Fibroblast of skin of back (primary cell): ENCODE measurements at regions not wholly inside any gene's neighbourhood (a gene's known extent, or its start where the extent isn't known, plus 50 kb on each side); places are given as distances from the start of the nearest gene placed in this dataset.

Experiments used
- DNase-seq: peaks from one replicate; pipeline ENCODE4 v3.0.0-alpha.2; 2013

GRCh38 chr11:17157761-17158160 lies 50.0 kb downstream of the PIK3C2A start:
- DNase-seq = no peak

DNA sequence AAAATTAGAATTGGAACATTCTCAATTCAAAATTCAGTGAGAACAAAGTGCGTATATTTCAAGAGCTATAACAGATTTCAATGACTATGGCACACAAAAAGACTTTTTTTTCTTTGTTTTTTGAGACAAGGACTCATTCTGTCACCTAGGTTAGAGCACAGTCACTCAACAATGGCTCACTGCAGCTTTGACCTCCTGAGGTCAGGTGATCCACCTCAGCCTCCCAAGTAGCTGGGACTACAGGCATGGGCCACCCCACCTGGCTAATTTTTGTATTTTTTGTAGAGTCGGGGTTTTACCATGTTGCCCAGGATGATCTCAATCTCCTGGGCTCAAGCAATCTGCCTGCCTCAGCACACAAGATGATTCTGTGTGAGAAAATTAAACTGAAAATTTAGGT lies 51.5 kb downstream of the PIK3C2A start:
- no peak for DNase-seq

- no peak for DNase-seq
Measured at GRCh38 chr11:17154409-17155159, 53.2 kb downstream of the PIK3C2A start.

DNA sequence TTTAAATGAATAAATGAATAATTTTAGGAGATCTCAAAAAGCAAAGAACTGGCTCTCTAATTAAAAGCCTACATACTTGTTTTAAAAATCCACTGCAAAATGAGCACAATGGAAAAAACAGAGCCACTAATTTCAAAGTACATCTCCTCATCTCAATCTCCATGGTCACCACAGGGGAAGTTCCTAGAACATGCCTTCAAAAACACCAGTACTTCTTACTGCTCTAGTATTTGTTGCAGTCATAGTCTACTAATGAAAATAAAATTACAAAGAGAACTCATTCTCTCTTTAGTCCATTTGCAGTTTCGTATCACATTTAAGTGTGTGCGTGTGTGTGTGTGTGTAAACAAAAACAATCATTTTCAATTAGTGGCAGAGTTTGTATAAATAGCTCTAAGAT lies 54.0 kb downstream of the PIK3C2A start:
- DNase-seq = no peak

GRCh38 chr11:17152306-17152705 lies 55.5 kb downstream of the PIK3C2A start:
- no peak for DNase-seq

- DNase-seq = no peak
Measured at GRCh38 chr11:17150521-17150920, 57.3 kb downstream of the PIK3C2A start.

- peak; percentile 2 for DNase-seq
Measured at GRCh38 chr11:17148536-17148935, 59.2 kb downstream of the PIK3C2A start.

GRCh38 chr11:17145972-17146371 lies 61.8 kb downstream of the PIK3C2A start:
- DNase-seq = peak; percentile 1

DNA sequence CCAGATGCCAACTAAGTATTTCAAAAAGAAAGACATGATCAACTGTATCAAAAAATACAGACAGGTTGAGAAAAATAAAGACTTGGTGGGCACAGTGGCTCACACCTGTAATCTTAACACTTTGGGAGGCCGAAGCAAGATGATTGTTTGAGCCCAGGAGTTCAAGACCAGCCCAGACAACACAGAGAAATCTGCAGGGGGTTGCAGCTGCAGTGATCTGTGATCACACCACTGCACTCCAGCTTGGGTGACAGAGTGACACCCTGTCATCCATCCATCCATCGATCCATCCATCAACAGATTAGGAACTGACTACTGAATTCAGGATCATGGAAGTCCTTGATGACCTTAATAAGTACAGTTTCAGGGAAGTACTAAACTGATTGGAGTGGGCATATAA lies 65.0 kb upstream of the RPS13 start:
- no peak for DNase-seq

- DNase-seq = no peak
Measured at GRCh38 chr11:17141156-17141555, 63.7 kb upstream of the RPS13 start.

DNA sequence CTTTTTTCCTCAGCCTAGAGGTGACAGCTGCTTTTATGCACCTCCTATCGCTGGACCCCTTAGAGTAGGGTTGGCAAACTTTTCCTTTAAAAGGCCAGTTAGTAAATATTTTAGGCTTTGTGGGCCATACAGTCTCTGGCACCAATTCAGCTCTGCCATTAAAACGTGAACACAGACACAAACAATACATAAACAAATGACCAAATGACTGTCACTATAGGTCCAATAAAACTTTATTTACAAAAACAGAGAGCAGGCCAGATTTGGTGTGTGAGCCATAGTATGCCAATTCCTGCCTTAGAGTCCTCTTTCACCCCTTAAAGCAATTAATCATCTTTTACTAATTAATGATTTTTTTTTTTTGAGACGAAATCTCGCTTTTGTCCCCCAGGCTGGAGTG lies 61.1 kb upstream of the RPS13 start:
- no peak for DNase-seq

DNA sequence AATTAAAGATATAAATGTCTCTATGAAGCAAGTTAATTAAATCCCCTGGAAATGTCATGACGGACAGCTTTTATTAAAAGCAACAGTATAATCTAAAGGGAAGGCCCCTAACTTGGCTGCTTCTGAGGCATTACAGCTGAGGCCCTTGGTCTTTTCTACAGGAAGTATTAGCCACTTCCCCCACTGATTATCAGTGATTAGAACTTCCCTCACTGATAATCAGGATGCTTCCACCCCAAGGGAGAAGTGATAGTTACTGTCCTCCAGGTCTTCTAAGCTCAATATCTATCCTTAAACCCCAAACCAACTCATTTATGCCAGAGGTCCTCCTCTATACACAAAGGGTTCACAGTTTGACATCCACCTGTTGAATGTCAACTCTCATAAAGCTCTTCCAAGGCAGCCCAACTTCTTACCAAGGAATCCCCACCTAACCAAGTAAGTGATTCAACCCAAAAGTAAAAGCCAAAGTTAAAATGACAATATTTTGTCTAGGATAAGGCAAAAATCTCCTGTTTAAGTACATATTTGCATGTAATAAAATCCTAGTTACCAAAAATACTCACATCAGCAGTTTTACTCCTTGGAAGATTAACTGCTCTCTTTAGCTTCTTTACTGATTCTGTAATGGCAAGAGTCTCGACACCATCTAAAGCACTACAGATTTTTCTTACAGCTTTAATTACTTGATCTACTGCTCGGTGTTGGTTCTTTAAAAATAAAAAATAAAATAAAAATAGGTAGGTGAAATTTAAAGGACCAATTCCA lies 58.6 kb upstream of the RPS13 start:
- no peak for DNase-seq

- DNase-seq = no peak
Measured at GRCh38 chr11:17132654-17133053, 55.2 kb upstream of the RPS13 start.

DNA sequence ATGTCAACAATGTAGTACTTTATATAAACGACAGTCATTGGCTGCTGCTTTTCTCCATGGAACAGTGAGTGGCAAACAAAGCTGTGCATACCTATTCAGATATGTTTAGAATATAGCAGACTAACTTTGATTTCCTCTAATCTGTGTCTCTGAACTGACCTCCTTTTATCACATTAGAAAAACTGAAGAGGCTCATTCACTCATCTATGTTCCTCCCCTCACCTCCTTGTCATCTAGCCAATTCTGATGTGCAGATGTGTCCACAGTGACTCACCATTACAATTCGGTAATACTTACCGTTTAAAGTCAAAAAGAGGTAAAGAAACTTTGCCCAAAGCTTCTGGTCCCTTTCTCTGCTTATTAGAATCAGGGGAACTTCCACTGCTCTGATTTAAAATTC lies 51.5 kb upstream of the RPS13 start:
- no peak for DNase-seq
